Spleen (tissue), 7 donors: ENCODE measurements at regions not wholly inside any gene's neighbourhood (a gene's known extent, or its start where the extent isn't known, plus 50 kb on each side); places are given as distances from the start of the nearest gene placed in this dataset.
"Not testable (repeated sequence)": the region's sequence is repeated elsewhere in the genome, so short reads cannot be mapped to it uniquely, and the experiment has no call there.

Source experiments
- CTCF ChIP-seq, 11 experiments: fragments of 200-600 bp in 7 of 11; fragments of 450-650 bp in 4 of 11; sonication (generic) in 4 of 11; IDR thresholded peaks in 8 of 11; conservative IDR thresholded peaks in 3 of 11; 1 replicate in 7 of 11; 2 replicates in 4 of 11; pipeline versions ENCODE4 v1.4.0 to v1.8.0; 2016 to 2021; ENCODE audit warnings: antibody characterized with exemption in 11 of 11, inconsistent platforms in 4 of 11, mild to moderate bottlenecking in 1 of 11
- POLR2A ChIP-seq, 3 donors: fragments of 450-650 bp; IDR thresholded peaks; one replicate each; pipeline ENCODE4 v1.5.1; 2017; ENCODE audit warnings: antibody characterized with exemption in 3 of 3, mild to moderate bottlenecking in 1 of 3
- donor health status: DM: no; HTN: no; CAD: no; lungs with moderate emphysema.
- donor health status: DM: no; HTN: no; CAD: no.
- donor health status: DM: no; HTN: no; CAD: no.

DNA sequence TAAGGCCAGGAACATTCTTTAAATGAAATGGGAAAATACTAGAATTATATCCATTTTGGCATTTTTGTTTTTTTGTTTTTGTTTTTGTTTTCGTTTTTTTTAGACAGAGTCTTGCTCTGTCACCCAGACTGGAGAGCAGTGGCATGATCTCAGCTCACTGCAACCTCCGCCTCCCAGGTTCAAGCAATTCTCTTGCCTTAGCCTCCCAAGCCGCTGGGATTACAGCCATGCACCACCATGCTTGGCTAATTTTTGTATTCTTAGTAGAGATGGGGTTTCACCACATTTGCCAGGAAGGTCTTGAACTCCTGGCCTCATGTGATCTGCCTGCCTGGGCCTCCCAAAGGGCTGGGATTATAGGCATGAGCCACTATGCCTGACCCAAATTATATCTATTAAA, 520.7 kb upstream of the RORB start:
- not testable (repeated sequence) for TF ChIP-seq CTCF (IDR thresholded peaks at IDR 0.05 in 8 of 11, conservative IDR thresholded peaks at IDR 0.05 in 3 of 11); POLR2A (IDR thresholded peaks at IDR 0.05)
